Fibroblast of skin of left quadriceps (primary cell): ENCODE measurements at regions not wholly inside any gene's neighbourhood (a gene's known extent, or its start where the extent isn't known, plus 50 kb on each side); places are given as distances from the start of the nearest gene placed in this dataset.
"Not testable (repeated sequence)": the region's sequence is repeated elsewhere in the genome, so short reads cannot be mapped to it uniquely, and the experiment has no call there.

Source experiments
- DNase-seq, 2 experiments: peaks; one replicate each; pipeline ENCODE4 v3.0.0-alpha.2; 2013; ENCODE audit warnings: low read depth in 2 of 2

- DNase-seq, result no peak
Observed at GRCh38 chr5:166710271-166710670, 1581.2 kb upstream of the WWC1 start.

- DNase-seq, result no peak
Observed at GRCh38 chr5:166712447-166713185, 1578.8 kb upstream of the WWC1 start.

- DNase-seq, result no peak
Observed at GRCh38 chr5:166713295-166713694, 1578.2 kb upstream of the WWC1 start.

- no peak for DNase-seq
Observed at GRCh38 chr5:166716856-166717492, 1574.5 kb upstream of the WWC1 start.

GRCh38 chr5:166719991-166720390 lies 1571.5 kb upstream of the WWC1 start:
- peak; percentile 39 to 48 for DNase-seq

- DNase-seq, result peak; percentile 60 to 62
Observed at GRCh38 chr5:166722939-166723338, 1568.5 kb upstream of the WWC1 start.

- DNase-seq, result no peak
Observed at GRCh38 chr5:166724284-166724683, 1567.2 kb upstream of the WWC1 start.

GRCh38 chr5:166725593-166725992 lies 1565.9 kb upstream of the WWC1 start:
- no peak for DNase-seq

- no peak for DNase-seq
Observed at GRCh38 chr5:166726406-166726805, 1565.0 kb upstream of the WWC1 start.

GRCh38 chr5:166742951-166743350 lies 1548.5 kb upstream of the WWC1 start:
- DNase-seq, result not testable (repeated sequence)

GRCh38 chr5:166746506-166746905 lies 1544.9 kb upstream of the WWC1 start:
- DNase-seq, result no peak

GRCh38 chr5:166750376-166750775 lies 1541.1 kb upstream of the WWC1 start:
- DNase-seq, result no peak

GRCh38 chr5:166758151-166758550 lies 1533.3 kb upstream of the WWC1 start:
- peak in 1 of 2 experiments; percentile 7 for DNase-seq

- DNase-seq, result no peak
Observed at GRCh38 chr5:166767858-166768257, 1523.6 kb upstream of the WWC1 start.

GRCh38 chr5:166768536-166768935 lies 1522.9 kb upstream of the WWC1 start:
- no peak for DNase-seq

GRCh38 chr5:166772770-166773169 lies 1518.7 kb upstream of the WWC1 start:
- peak; percentile 35 to 40 for DNase-seq

- no peak for DNase-seq
Observed at GRCh38 chr5:166781737-166782136, 1509.7 kb upstream of the WWC1 start.

GRCh38 chr5:166784545-166785078 lies 1506.8 kb upstream of the WWC1 start:
- DNase-seq, result no peak

GRCh38 chr5:166786178-166786577 lies 1505.3 kb upstream of the WWC1 start:
- no peak for DNase-seq

- no peak for DNase-seq
Observed at GRCh38 chr5:166786889-166787288, 1504.6 kb upstream of the WWC1 start.

- DNase-seq, result no peak
Observed at GRCh38 chr5:166788050-166788449, 1503.4 kb upstream of the WWC1 start.

- no peak for DNase-seq
Observed at GRCh38 chr5:166795756-166796155, 1495.7 kb upstream of the WWC1 start.

GRCh38 chr5:166803058-166803457 lies 1488.4 kb upstream of the WWC1 start:
- DNase-seq, result no peak
